HCT116 (cell line): ENCODE measurements at regions not wholly inside any gene's neighbourhood (a gene's known extent, or its start where the extent isn't known, plus 50 kb on each side); places are given as distances from the start of the nearest gene placed in this dataset.

Source experiments
- ATAC-seq: fragments of 200-7000 bp; cut with Tn5 transposase; 2 replicates; pipeline ENCODE4 v1.9.1; 2020; ENCODE audit warnings: mild to moderate bottlenecking, moderate library complexity
- BruUV-seq: library from RNA; stranded (reverse); fragments of 400-500 nt; replicated peaks from 2 replicates; lab custom pipeline; 2021; lab: Mats Ljungman, UMichigan
- CTCF ChIA-PET: fragments of 300-600 bp; sonication (Branson Sonifier 250); formaldehyde crosslinking; loops from one replicate; lab custom pipeline; 2021; ENCODE audit warnings: antibody characterized with exemption; lab: Charles Lee
- POLR2A ChIA-PET: fragments of 300-600, 350-600 bp; sonication (Branson Sonifier 250); formaldehyde crosslinking; loops from one replicate; lab custom pipeline; 2021; ENCODE audit warnings: antibody characterized with exemption; lab: Charles Lee
- RAD21 ChIA-PET, 2 experiments: fragments of 300-600 bp; sonication (Branson Sonifier 250); formaldehyde crosslinking; loops; one replicate each; lab custom pipeline; 2023; ENCODE audit warnings: low total read pairs in 2 of 2; ENCODE audit not compliant: uncharacterized antibody in 2 of 2, unreplicated experiment in 2 of 2, low non-redundant PET in 1 of 2; lab: Charles Lee
- DNase-seq: peaks from one replicate; pipeline ENCODE4 v3.0.0-alpha.2; 2010; ENCODE audit warnings: low read depth, low spot score
- H2AFZ ChIP-seq: fragments of 200-600 bp; shearing (Covaris generic), sonication (generic); 2 replicates; pipeline ENCODE4 v1.6.1; 2017; ENCODE audit warnings: low read depth, mixed run types, mixed read lengths, antibody characterized with exemption, low read length; ENCODE audit not compliant: poor library complexity, severe bottlenecking
- H3K27ac ChIP-seq: 2 replicates; pipeline ENCODE4 v1.5.1; 2012; ENCODE audit warnings: low read depth, low read length
- H3K27me3 ChIP-seq: fragments of 200-600 bp; sonication (generic); 2 replicates; pipeline ENCODE4 v1.6.1; 2016; ENCODE audit warnings: mixed run types, low read length, mixed read lengths; ENCODE audit not compliant: insufficient read depth
- H3K36me3 ChIP-seq, 2 experiments: fragments of 200-500 bp in 1 of 2; fragments of 200-600 bp in 1 of 2; sonication (Bioruptor generic) in 1 of 2; sonication (generic) in 1 of 2; 2 replicates each; pipeline versions ENCODE4 v1.5.1 to v1.6.1; 2014 to 2016; ENCODE audit warnings: low read length in 2 of 2, inconsistent platforms in 1 of 2, mixed read lengths in 1 of 2, mixed run types in 1 of 2; ENCODE audit not compliant: insufficient read depth in 2 of 2, control insufficient read depth in 1 of 2
- H3K4me1 ChIP-seq, 2 experiments: fragments of 200-600 bp in 1 of 2; sonication (generic) in 1 of 2; 2 replicates each; pipeline versions ENCODE4 v1.5.1 to v1.6.1; 2012 to 2017; ENCODE audit warnings: low read length in 2 of 2, inconsistent platforms in 1 of 2, mild to moderate bottlenecking in 1 of 2, mixed read lengths in 1 of 2, mixed run types in 1 of 2, moderate library complexity in 1 of 2; ENCODE audit not compliant: insufficient read depth in 2 of 2, control insufficient read depth in 1 of 2
- H3K4me2 ChIP-seq: fragments of 200-600 bp; sonication (generic); 2 replicates; pipeline ENCODE4 v1.6.1; 2017; ENCODE audit warnings: mixed run types, low read length, mixed read lengths
- H3K4me3 ChIP-seq, 2 experiments: fragments of 200-600 bp in 1 of 2; sonication (generic) in 1 of 2; replicated peaks in 1 of 2; 2 replicates each; pipeline ENCODE4 v1.5.1; 2011 to 2016; ENCODE audit warnings: low read length in 2 of 2, control low read depth in 1 of 2, low read depth in 1 of 2, mild to moderate bottlenecking in 1 of 2, mixed read lengths in 1 of 2, mixed run types in 1 of 2
- H3K79me2 ChIP-seq: fragments of 200-600 bp; sonication (generic); 2 replicates; pipeline ENCODE4 v1.6.1; 2017; ENCODE audit warnings: mild to moderate bottlenecking, mixed run types, low read length, moderate library complexity, mixed read lengths; ENCODE audit not compliant: insufficient read depth
- H3K9ac ChIP-seq: fragments of 200-600 bp; sonication (generic); 2 replicates; pipeline ENCODE4 v1.6.1; 2016; ENCODE audit warnings: low read length, mixed read lengths
- H3K9me2 ChIP-seq: fragments of 200-600 bp; sonication (generic), shearing (Covaris generic); 2 replicates; pipeline ENCODE4 v1.6.1; 2017; ENCODE audit warnings: mixed run types, mild to moderate bottlenecking, moderate library complexity; ENCODE audit not compliant: insufficient read depth
- H3K9me3 ChIP-seq, 2 experiments: fragments of 200-500 bp in 1 of 2; fragments of 200-600 bp in 1 of 2; sonication (Bioruptor generic) in 1 of 2; sonication (generic) in 1 of 2; 2 replicates each; pipeline ENCODE4 v1.6.1; 2014 to 2017; ENCODE audit warnings: low read length in 2 of 2, mixed read lengths in 2 of 2, inconsistent platforms in 1 of 2, low read depth in 1 of 2, mild to moderate bottlenecking in 1 of 2, mixed run types in 1 of 2, moderate library complexity in 1 of 2; ENCODE audit not compliant: control insufficient read depth in 1 of 2, insufficient read depth in 1 of 2
- H4K20me1 ChIP-seq: fragments of 200-600 bp; sonication (generic), shearing (Covaris generic); 2 replicates; pipeline ENCODE4 v1.6.1; 2017; ENCODE audit warnings: mixed run types, mild to moderate bottlenecking, moderate library complexity; ENCODE audit not compliant: insufficient read depth
- CBX3 ChIP-seq: IDR thresholded peaks from 2 replicates; pipeline ENCODE4 v1.6.1; 2012; ENCODE audit warnings: low read depth
- CEBPB ChIP-seq: IDR thresholded peaks from 2 replicates; pipeline ENCODE4 v1.6.1; 2012; ENCODE audit warnings: low read depth
- EZH2 ChIP-seq: fragments of 200-600 bp; sonication (generic); IDR thresholded peaks from 2 replicates; pipeline ENCODE4 v1.6.1; 2017; ENCODE audit warnings: antibody characterized with exemption, mixed run types
- FOSL1 ChIP-seq: IDR thresholded peaks from 2 replicates; pipeline ENCODE4 v1.6.1; 2012; ENCODE audit warnings: low read depth
- JUND ChIP-seq: IDR thresholded peaks from 2 replicates; pipeline ENCODE4 v1.6.1; 2012
- MAX ChIP-seq: IDR thresholded peaks from 2 replicates; pipeline ENCODE4 v1.6.1; 2012
- POLR2A ChIP-seq: IDR thresholded peaks from 2 replicates; pipeline ENCODE4 v1.7.0; 2011; ENCODE audit warnings: borderline replicate concordance; ENCODE audit not compliant: insufficient read depth, insufficient read length; ENCODE audit errors: extremely low read depth
- POLR2AphosphoS5 ChIP-seq: IDR thresholded peaks from 2 replicates; pipeline ENCODE4 v1.6.1; 2011; ENCODE audit warnings: mild to moderate bottlenecking, low read depth, low read length, moderate library complexity
- RAD21 ChIP-seq: IDR thresholded peaks from 2 replicates; pipeline ENCODE4 v1.6.1; 2012; ENCODE audit warnings: low read depth, mild to moderate bottlenecking
- SP1 ChIP-seq: IDR thresholded peaks from 2 replicates; pipeline ENCODE4 v1.6.1; 2012; ENCODE audit warnings: low read depth
- SRF ChIP-seq: IDR thresholded peaks from 2 replicates; pipeline ENCODE4 v1.6.1; 2012; ENCODE audit warnings: low read depth
- intact Hi-C: fragments of 100-400 bp; cut with micrococcal nuclease; formaldehyde crosslinking; loops from 2 replicates; pipeline ENCODE4 v1.10.0; 2022
- TF ChIP-seq, protein P1 (sequence below): IDR thresholded peaks from 2 replicates; pipeline ENCODE4 v1.6.1; 2011; ENCODE audit warnings: mild to moderate bottlenecking, low read length, moderate library complexity; ENCODE audit not compliant: insufficient replicate concordance; ENCODE audit errors: extremely low read depth

DNA sequence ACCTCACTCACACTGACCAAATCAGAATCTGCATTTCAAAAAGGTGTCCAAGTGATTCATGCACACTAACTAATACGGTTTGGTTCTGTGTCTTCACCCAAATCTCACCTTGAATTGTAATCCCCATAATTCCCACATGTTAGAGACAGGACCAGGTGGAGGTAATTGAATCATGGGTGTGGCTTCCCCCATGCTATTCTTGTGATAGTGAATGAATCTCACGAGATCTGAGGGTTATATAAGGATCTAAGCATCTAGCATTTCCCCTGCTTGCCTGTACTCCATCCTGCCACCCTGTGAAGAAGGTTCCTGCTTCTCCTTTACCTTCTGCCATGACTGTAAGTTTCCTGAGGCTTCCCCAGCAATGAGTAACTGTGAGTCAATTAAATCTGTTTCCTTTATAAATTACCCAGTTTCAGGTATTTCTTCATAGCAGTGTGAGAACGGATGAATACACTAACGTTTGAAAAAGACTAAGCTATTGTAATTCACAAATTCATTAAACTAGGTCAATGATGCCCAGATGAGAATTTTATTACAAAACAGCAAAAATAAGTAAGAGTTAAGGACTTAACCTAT, 759.1 kb downstream of the GALC start:
- ChIA-PET POLR2A (no interaction called here), CTCF (no interaction called here), RAD21 (no interaction called here)
- no peaks in the 10 kb centered on the region for H3K9me2 ChIP-seq
- peaks cover 4 to 14% of the 10 kb centered on the region in 2 experiments; a peak in 2 of 4 replicates for H3K9me3 ChIP-seq
- no peaks in the 10 kb centered on the region for H4K20me1 ChIP-seq
- H3K4me2 ChIP-seq = no peak overlapping the region
- no peak overlapping the region for H3K27ac ChIP-seq
- H3K27me3 ChIP-seq = no peaks in the 10 kb centered on the region
- no peak overlapping the region for H3K9ac ChIP-seq
- intact Hi-C loops = no loop called here
- ATAC-seq (no peak), DNase-seq (no peak)
- no TSS peak for BruUV-seq
- TF ChIP-seq CEBPB (no peak), MAX (no peak), JUND (no peak), CBX3 (no peak), POLR2A (no peak), SP1 (no peak), FOSL1 (no peak), POLR2AphosphoS5 (no peak), EZH2 (no peak), RAD21 (no peak), SRF (no peak)
- TF ChIP-seq, protein P1, sequence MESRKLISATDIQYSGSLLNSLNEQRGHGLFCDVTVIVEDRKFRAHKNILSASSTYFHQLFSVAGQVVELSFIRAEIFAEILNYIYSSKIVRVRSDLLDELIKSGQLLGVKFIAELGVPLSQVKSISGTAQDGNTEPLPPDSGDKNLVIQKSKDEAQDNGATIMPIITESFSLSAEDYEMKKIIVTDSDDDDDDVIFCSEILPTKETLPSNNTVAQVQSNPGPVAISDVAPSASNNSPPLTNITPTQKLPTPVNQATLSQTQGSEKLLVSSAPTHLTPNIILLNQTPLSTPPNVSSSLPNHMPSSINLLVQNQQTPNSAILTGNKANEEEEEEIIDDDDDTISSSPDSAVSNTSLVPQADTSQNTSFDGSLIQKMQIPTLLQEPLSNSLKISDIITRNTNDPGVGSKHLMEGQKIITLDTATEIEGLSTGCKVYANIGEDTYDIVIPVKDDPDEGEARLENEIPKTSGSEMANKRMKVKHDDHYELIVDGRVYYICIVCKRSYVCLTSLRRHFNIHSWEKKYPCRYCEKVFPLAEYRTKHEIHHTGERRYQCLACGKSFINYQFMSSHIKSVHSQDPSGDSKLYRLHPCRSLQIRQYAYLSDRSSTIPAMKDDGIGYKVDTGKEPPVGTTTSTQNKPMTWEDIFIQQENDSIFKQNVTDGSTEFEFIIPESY = no peak
- no peak overlapping the region for H2AFZ ChIP-seq
- H3K79me2 ChIP-seq = no peaks in the 10 kb centered on the region
- no peak overlapping the region for H3K4me3 ChIP-seq
- H3K4me1 ChIP-seq = no peaks in the 10 kb centered on the region
- no peaks in the 10 kb centered on the region for H3K36me3 ChIP-seq
